IMR-90 (cell line): ENCODE measurements at regions not wholly inside any gene's neighbourhood (a gene's known extent, or its start where the extent isn't known, plus 50 kb on each side); places are given as distances from the start of the nearest gene placed in this dataset.

Experiments used
- ATAC-seq: fragments of 200-7000 bp; cut with Tn5 transposase; 2 replicates; pipeline ENCODE4 v1.9.1; 2020; ENCODE audit warnings: low read depth, mild to moderate bottlenecking, moderate library complexity
- BruUV-seq: library from RNA; stranded (reverse); fragments of 400-500 nt; replicated peaks from 2 replicates; lab custom pipeline; 2021; lab: Mats Ljungman, UMichigan
- CTCF ChIA-PET: fragments of 300-600 bp; formaldehyde crosslinking; extraction: SDS; loops from one replicate; lab custom pipeline; 2021; ENCODE audit warnings: antibody characterized with exemption; lab: Yijun Ruan, JAX
- POLR2A ChIA-PET: fragments of 300-600 bp; sonication (Branson Sonifier 250); formaldehyde crosslinking; loops from one replicate; lab custom pipeline; 2022; ENCODE audit warnings: antibody characterized with exemption; ENCODE audit not compliant: unreplicated experiment; lab: Charles Lee
- DNase-seq: peaks from one replicate; pipeline ENCODE4 v3.0.0; 2013
- H2AFZ ChIP-seq: replicated peaks from 2 replicates; pipeline ENCODE3; 2013; ENCODE audit warnings: low read length, mild to moderate bottlenecking; ENCODE audit not compliant: poor library complexity
- H2AK5ac ChIP-seq: 2 replicates; pipeline ENCODE4 v1.6.1; 2013; ENCODE audit warnings: low read depth, low read length, inconsistent platforms
- H2AK9ac ChIP-seq: replicated peaks from 2 replicates; pipeline ENCODE3; 2013; ENCODE audit warnings: mild to moderate bottlenecking, low read depth, low read length, moderate library complexity; ENCODE audit not compliant: poor library complexity
- H2BK120ac ChIP-seq: 2 replicates; pipeline ENCODE4 v1.6.1; 2013; ENCODE audit warnings: low read depth, low read length, inconsistent platforms
- H2BK15ac ChIP-seq: 3 replicates; pipeline ENCODE4 v1.6.1; 2013; ENCODE audit warnings: low read depth, low read length, inconsistent platforms
- H2BK20ac ChIP-seq: 2 replicates; pipeline ENCODE4 v1.6.1; 2013; ENCODE audit warnings: low read depth, mild to moderate bottlenecking, inconsistent platforms, low read length, moderate library complexity
- H2BK5ac ChIP-seq: 2 replicates; pipeline ENCODE4 v1.6.1; 2013; ENCODE audit warnings: mild to moderate bottlenecking, low read depth, low read length, inconsistent platforms; ENCODE audit not compliant: poor library complexity, severe bottlenecking
- H3K14ac ChIP-seq: replicated peaks from 2 replicates; pipeline ENCODE4 v1.6.1; 2013; ENCODE audit warnings: low read depth, low read length, inconsistent platforms
- H3K18ac ChIP-seq: 2 replicates; pipeline ENCODE4 v1.6.1; 2013; ENCODE audit warnings: low read depth, low read length, control low read depth
- H3K23ac ChIP-seq: 2 replicates; pipeline ENCODE4 v1.6.1; 2013; ENCODE audit warnings: low read depth, low read length, inconsistent platforms
- H3K27ac ChIP-seq: 2 replicates; pipeline ENCODE4 v1.5.1; 2013; ENCODE audit warnings: mild to moderate bottlenecking, control low read depth, low read length; ENCODE audit not compliant: insufficient read depth
- H3K27me3 ChIP-seq: 2 replicates; pipeline ENCODE4 v1.6.1; 2013; ENCODE audit warnings: low read length; ENCODE audit not compliant: control insufficient read depth, insufficient read depth
- H3K36me3 ChIP-seq: 2 replicates; pipeline ENCODE4 v1.6.1; 2013; ENCODE audit warnings: low read length, mixed read lengths; ENCODE audit not compliant: control insufficient read depth, insufficient read depth
- H3K4ac ChIP-seq: 2 replicates; pipeline ENCODE4 v1.6.1; 2013; ENCODE audit warnings: low read depth, low read length, inconsistent platforms
- H3K4me1 ChIP-seq: 2 replicates; pipeline ENCODE4 v1.6.1; 2013; ENCODE audit warnings: low read length, mixed read lengths; ENCODE audit not compliant: control insufficient read depth, insufficient read depth
- H3K4me2 ChIP-seq: 2 replicates; pipeline ENCODE4 v1.6.1; 2013; ENCODE audit warnings: low read depth, mild to moderate bottlenecking, control low read depth, low read length, moderate library complexity
- H3K4me3 ChIP-seq: 2 replicates; pipeline ENCODE4 v1.5.1; 2013; ENCODE audit warnings: low read depth, mild to moderate bottlenecking, control low read depth, low read length, moderate library complexity; ENCODE audit not compliant: insufficient read depth
- H3K56ac ChIP-seq: 2 replicates; pipeline ENCODE4 v1.6.1; 2013; ENCODE audit warnings: low read length, inconsistent platforms; ENCODE audit not compliant: insufficient read depth; ENCODE audit errors: extremely low read depth
- H3K79me1 ChIP-seq, 2 experiments: 2 replicates each; pipeline ENCODE4 v1.6.1; 2013; ENCODE audit warnings: low read length in 2 of 2, inconsistent platforms in 1 of 2, low read depth in 1 of 2
- H3K9ac ChIP-seq: 2 replicates; pipeline ENCODE4 v1.6.1; 2013; ENCODE audit warnings: low read depth, low read length, control low read depth
- H3K9me1 ChIP-seq: 2 replicates; pipeline ENCODE4 v1.6.1; 2013; ENCODE audit warnings: low read length, inconsistent platforms; ENCODE audit not compliant: insufficient read depth
- H3K9me3 ChIP-seq: 2 replicates; pipeline ENCODE4 v1.6.1; 2013; ENCODE audit warnings: low read length; ENCODE audit not compliant: control insufficient read depth, insufficient read depth
- H4K20me1 ChIP-seq: 2 replicates; pipeline ENCODE4 v1.6.1; 2013; ENCODE audit warnings: low read length, inconsistent platforms; ENCODE audit not compliant: insufficient read depth
- H4K5ac ChIP-seq: 2 replicates; pipeline ENCODE4 v1.6.1; 2013; ENCODE audit warnings: mild to moderate bottlenecking, low read depth, low read length, control low read depth
- H4K8ac ChIP-seq, 2 experiments: 2 replicates each; pipeline ENCODE4 v1.6.1; 2013; ENCODE audit warnings: low read depth in 2 of 2, low read length in 2 of 2, control low read depth in 1 of 2, inconsistent platforms in 1 of 2
- H4K91ac ChIP-seq: 2 replicates; pipeline ENCODE4 v1.6.1; 2013; ENCODE audit warnings: low read depth, low read length, inconsistent platforms; ENCODE audit not compliant: insufficient read depth
- BHLHE40 ChIP-seq: fragments of 150-350 bp; IDR thresholded peaks from 2 replicates; pipeline ENCODE4 v1.6.1; 2016; ENCODE audit warnings: mild to moderate bottlenecking, low read depth, low read length
- CEBPB ChIP-seq: IDR thresholded peaks from 2 replicates; pipeline ENCODE4 v1.6.1; 2012; ENCODE audit warnings: low read depth, low read length, improper control_type of control experiment
- CHD1 ChIP-seq: IDR thresholded peaks from 2 replicates; pipeline ENCODE4 v1.6.1; 2012; ENCODE audit warnings: low read depth, low read length, improper control_type of control experiment
- FOS ChIP-seq: fragments of 150-350 bp; IDR thresholded peaks from 2 replicates; pipeline ENCODE4 v1.6.1; 2016; ENCODE audit warnings: low read depth, low read length
- MAFK ChIP-seq: IDR thresholded peaks from 2 replicates; pipeline ENCODE4 v1.6.1; 2012; ENCODE audit warnings: low read depth, low read length, improper control_type of control experiment
- MAZ ChIP-seq: IDR thresholded peaks from 2 replicates; pipeline ENCODE4 v1.6.1; 2012; ENCODE audit warnings: low read depth, mild to moderate bottlenecking, low read length, improper control_type of control experiment, moderate library complexity, borderline replicate concordance
- MXI1 ChIP-seq: IDR thresholded peaks from 2 replicates; pipeline ENCODE4 v1.6.1; 2012; ENCODE audit warnings: low read depth, mild to moderate bottlenecking, low read length, moderate library complexity, borderline replicate concordance
- NFE2L2 ChIP-seq: fragments of 150-350 bp; IDR thresholded peaks from 2 replicates; pipeline ENCODE4 v1.6.1; 2016; ENCODE audit warnings: low read depth, mild to moderate bottlenecking, low read length
- POLR2A ChIP-seq: IDR thresholded peaks from 2 replicates; pipeline ENCODE4 v1.6.1; 2012; ENCODE audit warnings: mild to moderate bottlenecking, low read depth, low read length
- RAD21 ChIP-seq: IDR thresholded peaks from 2 replicates; pipeline ENCODE4 v1.6.1; 2012; ENCODE audit warnings: low read length, improper control_type of control experiment
- RCOR1 ChIP-seq: IDR thresholded peaks from 2 replicates; pipeline ENCODE4 v1.6.1; 2012; ENCODE audit warnings: mild to moderate bottlenecking, low read length, improper control_type of control experiment; ENCODE audit not compliant: insufficient replicate concordance
- RFX5 ChIP-seq: IDR thresholded peaks from 2 replicates; pipeline ENCODE4 v1.8.0; 2012; ENCODE audit warnings: low read depth, mild to moderate bottlenecking, low read length, moderate library complexity
- SMC3 ChIP-seq: fragments of 150-350 bp; IDR thresholded peaks from 2 replicates; pipeline ENCODE4 v1.6.1; 2016; ENCODE audit warnings: low read depth, mild to moderate bottlenecking, antibody characterized with exemption, low read length, moderate library complexity
- WGBS, 2 experiments: methylation state at CpG; one replicate each; pipeline versions ENCODE4 v1.1.5 to v1.1.7; 2013; ENCODE audit warnings: missing lambda C conversion rate in 2 of 2; ENCODE audit not compliant: insufficient read length in 1 of 2; ENCODE audit errors: extremely low coverage in 2 of 2; 5-methylcytosine and 5-hydroxymethylcytosine counted together
- dilution Hi-C: fragments of 300-500 bp; cut with HindIII; formaldehyde crosslinking; loops from one replicate; pipeline ENCODE4 v1.14.3; 2018; ENCODE audit warnings: low sequenced_read_pairs; ENCODE audit not compliant: unreplicated experiment
- in situ Hi-C: fragments of 300-500 bp; cut with MboI; formaldehyde crosslinking; loops from 3 replicates; pipeline ENCODE4 v1.14.3; 2019; ENCODE audit warnings: low sequenced_read_pairs, inconsistent platforms, mixed read lengths
- intact Hi-C: fragments of 100-400 bp; cut with micrococcal nuclease; formaldehyde crosslinking; loops from 2 replicates; pipeline ENCODE4 v1.10.0; 2022
- TF ChIP-seq, protein P1 (sequence below): conservative IDR thresholded peaks from 2 replicates; pipeline ENCODE4 v1.5.1; 2012; ENCODE audit warnings: mild to moderate bottlenecking, low read depth, low read length, improper control_type of control experiment
- TF ChIP-seq, protein P2 (sequence below): fragments of 150-350 bp; IDR thresholded peaks from 2 replicates; pipeline ENCODE4 v1.6.1; 2016; ENCODE audit warnings: low read depth, mild to moderate bottlenecking, low read length, moderate library complexity, borderline replicate concordance
- TF ChIP-seq, protein P3 (sequence below): fragments of 150-350 bp; IDR thresholded peaks from 2 replicates; pipeline ENCODE4 v1.6.1; 2017; ENCODE audit warnings: mild to moderate bottlenecking, antibody characterized with exemption, low read length, low read depth

DNA sequence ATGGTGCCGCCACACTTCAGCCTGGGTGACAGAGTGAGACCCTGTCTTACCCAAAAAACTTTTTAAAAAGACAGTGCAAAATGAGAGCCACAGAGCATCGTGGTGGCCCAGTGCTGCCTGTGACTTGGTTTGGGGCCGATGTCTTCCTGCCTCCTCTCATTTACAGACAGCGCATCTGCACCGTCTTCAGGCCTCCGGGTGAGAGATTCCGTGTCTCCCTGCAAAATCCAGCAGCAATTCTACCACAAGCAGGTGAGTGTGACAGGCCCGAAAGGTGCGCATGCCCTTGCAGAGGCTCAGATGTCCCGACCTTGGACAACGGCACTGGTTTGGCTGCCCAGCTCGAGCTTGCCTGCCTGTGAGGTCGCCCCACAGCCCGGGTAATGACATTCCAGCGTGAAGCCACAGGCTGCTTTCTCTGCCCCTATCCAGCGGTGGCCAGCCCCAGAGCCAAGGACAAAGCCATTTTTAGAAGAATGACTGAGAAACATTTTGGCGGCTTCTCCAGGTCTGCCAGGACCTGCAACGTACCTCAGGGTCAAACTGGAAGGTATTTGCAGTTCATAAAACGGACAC is 70.3 kb upstream of the RFLNA start:
- no peaks in the 10 kb centered on the region for H4K20me1 ChIP-seq
- H3K14ac ChIP-seq: no peak overlapping the region
- 86% methylated on average over 10 of the region's 19 CpGs; no CpG with 5 or more reads in 1 of the 2 experiments for WGBS, 2 experiments
- ATAC-seq: no peak
- DNase-seq: no peak
- ChIA-PET CTCF (no interaction called here), POLR2A (no interaction called here)
- H4K8ac ChIP-seq: no peak overlapping the region
- TF ChIP-seq RCOR1 (no peak), RFX5 (no peak), MAFK (no peak), MXI1 (no peak), BHLHE40 (no peak), RAD21 (no peak), MAZ (no peak), POLR2A (no peak), NFE2L2 (no peak), SMC3 (no peak), CEBPB (no peak), FOS (no peak), CHD1 (no peak)
- TF ChIP-seq, protein P1, sequence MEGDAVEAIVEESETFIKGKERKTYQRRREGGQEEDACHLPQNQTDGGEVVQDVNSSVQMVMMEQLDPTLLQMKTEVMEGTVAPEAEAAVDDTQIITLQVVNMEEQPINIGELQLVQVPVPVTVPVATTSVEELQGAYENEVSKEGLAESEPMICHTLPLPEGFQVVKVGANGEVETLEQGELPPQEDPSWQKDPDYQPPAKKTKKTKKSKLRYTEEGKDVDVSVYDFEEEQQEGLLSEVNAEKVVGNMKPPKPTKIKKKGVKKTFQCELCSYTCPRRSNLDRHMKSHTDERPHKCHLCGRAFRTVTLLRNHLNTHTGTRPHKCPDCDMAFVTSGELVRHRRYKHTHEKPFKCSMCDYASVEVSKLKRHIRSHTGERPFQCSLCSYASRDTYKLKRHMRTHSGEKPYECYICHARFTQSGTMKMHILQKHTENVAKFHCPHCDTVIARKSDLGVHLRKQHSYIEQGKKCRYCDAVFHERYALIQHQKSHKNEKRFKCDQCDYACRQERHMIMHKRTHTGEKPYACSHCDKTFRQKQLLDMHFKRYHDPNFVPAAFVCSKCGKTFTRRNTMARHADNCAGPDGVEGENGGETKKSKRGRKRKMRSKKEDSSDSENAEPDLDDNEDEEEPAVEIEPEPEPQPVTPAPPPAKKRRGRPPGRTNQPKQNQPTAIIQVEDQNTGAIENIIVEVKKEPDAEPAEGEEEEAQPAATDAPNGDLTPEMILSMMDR: no peak
- TF ChIP-seq, protein P2, sequence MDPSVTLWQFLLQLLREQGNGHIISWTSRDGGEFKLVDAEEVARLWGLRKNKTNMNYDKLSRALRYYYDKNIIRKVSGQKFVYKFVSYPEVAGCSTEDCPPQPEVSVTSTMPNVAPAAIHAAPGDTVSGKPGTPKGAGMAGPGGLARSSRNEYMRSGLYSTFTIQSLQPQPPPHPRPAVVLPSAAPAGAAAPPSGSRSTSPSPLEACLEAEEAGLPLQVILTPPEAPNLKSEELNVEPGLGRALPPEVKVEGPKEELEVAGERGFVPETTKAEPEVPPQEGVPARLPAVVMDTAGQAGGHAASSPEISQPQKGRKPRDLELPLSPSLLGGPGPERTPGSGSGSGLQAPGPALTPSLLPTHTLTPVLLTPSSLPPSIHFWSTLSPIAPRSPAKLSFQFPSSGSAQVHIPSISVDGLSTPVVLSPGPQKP: no peak
- TF ChIP-seq, protein P3, sequence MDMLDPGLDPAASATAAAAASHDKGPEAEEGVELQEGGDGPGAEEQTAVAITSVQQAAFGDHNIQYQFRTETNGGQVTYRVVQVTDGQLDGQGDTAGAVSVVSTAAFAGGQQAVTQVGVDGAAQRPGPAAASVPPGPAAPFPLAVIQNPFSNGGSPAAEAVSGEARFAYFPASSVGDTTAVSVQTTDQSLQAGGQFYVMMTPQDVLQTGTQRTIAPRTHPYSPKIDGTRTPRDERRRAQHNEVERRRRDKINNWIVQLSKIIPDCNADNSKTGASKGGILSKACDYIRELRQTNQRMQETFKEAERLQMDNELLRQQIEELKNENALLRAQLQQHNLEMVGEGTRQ: no peak
- peaks cover 32% of the 10 kb centered on the region for H3K27me3 ChIP-seq
- no TSS peak for BruUV-seq
- H3K9ac ChIP-seq: no peak overlapping the region
- no peak overlapping the region for H3K4me2 ChIP-seq
- intact Hi-C loops: no loop called here
- no peaks in the 10 kb centered on the region for H3K79me1 ChIP-seq
- H2BK20ac ChIP-seq: no peak overlapping the region
- no peak overlapping the region for H3K4me3 ChIP-seq
- H2AK9ac ChIP-seq: no peak overlapping the region
- H2BK15ac ChIP-seq: no peak overlapping the region
- H3K9me3 ChIP-seq: peaks cover 11% of the 10 kb centered on the region
- H3K4me1 ChIP-seq: no peaks in the 10 kb centered on the region
- H3K27ac ChIP-seq: no peak overlapping the region
- no peak overlapping the region for H2AK5ac ChIP-seq
- H4K5ac ChIP-seq: no peak overlapping the region
- dilution Hi-C loops: no loop called here
- H3K18ac ChIP-seq: no peak overlapping the region
- H4K91ac ChIP-seq: no peak overlapping the region
- H3K56ac ChIP-seq: no peak overlapping the region
- no peak overlapping the region for H3K23ac ChIP-seq
- in situ Hi-C loops: no loop called here
- no peaks in the 10 kb centered on the region for H3K9me1 ChIP-seq
- H2BK120ac ChIP-seq: no peak overlapping the region
- H3K36me3 ChIP-seq: no peaks in the 10 kb centered on the region
- H2AFZ ChIP-seq: no peak overlapping the region
- no peak overlapping the region for H3K4ac ChIP-seq
- no peak overlapping the region for H2BK5ac ChIP-seq
